ENCODE measurements at regions not wholly inside any gene's neighbourhood (a gene's known extent, or its start where the extent isn't known, plus 50 kb on each side); places are given as distances from the start of the nearest gene placed in this dataset.

DNA sequence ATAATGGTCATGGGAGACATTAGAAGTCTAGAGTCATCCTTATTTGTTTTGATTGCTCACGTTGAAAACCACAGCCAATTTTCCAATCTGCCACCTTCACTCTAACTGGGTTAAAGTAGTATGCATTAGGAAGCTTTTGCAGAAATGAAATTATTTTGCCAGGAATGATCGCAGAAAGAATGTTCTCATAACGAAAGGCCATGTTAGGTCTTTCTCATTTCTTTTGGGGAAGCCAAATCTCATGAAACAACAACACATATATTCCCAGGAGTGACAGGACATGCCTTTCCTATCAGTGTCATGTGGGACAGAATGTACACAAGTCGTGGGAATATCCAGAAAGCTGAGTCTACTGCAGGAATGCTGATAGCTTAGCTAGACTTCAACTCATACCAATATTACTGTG, 386.3 kb downstream of the AASDHPPT start:
- intact Hi-C loops (cut with DNase I) = loop anchor here in 1 of 10 donors (10.0 kb wide), 1 partner anchor 209 kb away; no protein-coding TSS in a partner anchor
- DNase-seq = no peak
- 42 to 43% methylated on average over 4 of the region's 4 CpGs for WGBS, 2 donors
- TF ChIP-seq, protein P1, sequence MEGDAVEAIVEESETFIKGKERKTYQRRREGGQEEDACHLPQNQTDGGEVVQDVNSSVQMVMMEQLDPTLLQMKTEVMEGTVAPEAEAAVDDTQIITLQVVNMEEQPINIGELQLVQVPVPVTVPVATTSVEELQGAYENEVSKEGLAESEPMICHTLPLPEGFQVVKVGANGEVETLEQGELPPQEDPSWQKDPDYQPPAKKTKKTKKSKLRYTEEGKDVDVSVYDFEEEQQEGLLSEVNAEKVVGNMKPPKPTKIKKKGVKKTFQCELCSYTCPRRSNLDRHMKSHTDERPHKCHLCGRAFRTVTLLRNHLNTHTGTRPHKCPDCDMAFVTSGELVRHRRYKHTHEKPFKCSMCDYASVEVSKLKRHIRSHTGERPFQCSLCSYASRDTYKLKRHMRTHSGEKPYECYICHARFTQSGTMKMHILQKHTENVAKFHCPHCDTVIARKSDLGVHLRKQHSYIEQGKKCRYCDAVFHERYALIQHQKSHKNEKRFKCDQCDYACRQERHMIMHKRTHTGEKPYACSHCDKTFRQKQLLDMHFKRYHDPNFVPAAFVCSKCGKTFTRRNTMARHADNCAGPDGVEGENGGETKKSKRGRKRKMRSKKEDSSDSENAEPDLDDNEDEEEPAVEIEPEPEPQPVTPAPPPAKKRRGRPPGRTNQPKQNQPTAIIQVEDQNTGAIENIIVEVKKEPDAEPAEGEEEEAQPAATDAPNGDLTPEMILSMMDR (IDR thresholded peaks at IDR 0.05) = no peak
- Histone ChIP-seq H3K27me3 (no peaks in the 10 kb centered on the region), H3K36me3 (no peaks in the 10 kb centered on the region), H3K4me1 (peaks cover 0 to 16% (median 0%) of the 10 kb centered on the region in 9 donors), H3K27ac (peak overlapping the region in 3 of 10 donors; percentile 4 to 46 (median 8)), H3K4me3 (no peak overlapping the region), H3K9me3 (no peaks in the 10 kb centered on the region)
- peak in 5 of 8 donors; percentile 63 to 76 (median 66) for ATAC-seq

DNA sequence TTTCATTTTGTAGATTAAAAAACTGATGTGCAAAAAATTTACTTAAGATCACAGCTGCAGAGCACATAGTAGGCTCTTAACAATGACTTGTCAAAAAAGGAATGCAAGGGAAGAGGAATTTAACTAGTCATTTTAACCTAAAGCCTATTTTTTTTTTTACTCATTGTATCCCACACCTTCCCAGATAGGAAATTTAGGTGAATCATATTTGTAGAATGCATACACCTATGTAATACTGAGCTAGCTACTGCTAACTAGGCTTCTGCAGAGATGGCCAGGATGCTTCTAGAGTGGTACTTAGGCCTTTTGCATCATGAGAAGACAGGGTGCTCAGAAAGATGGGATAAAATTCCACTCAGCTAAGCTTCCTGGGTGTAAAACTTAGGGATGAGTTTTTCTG, 387.3 kb downstream of the AASDHPPT start:
- ATAC-seq = no peak
- Histone ChIP-seq H3K36me3 (no peaks in the 10 kb centered on the region), H3K9me3 (no peaks in the 10 kb centered on the region), H3K4me3 (no peak overlapping the region), H3K4me1 (peaks cover 0 to 16% (median 0%) of the 10 kb centered on the region in 9 donors), H3K27me3 (no peaks in the 10 kb centered on the region), H3K27ac (peak overlapping the region in 1 of 10 donors; percentile 48)
- TF ChIP-seq, protein P1 (IDR thresholded peaks at IDR 0.05) = no peak
- intact Hi-C loops (cut with DNase I) = loop anchor here in 1 of 10 donors (10.0 kb wide), 1 partner anchor 210 kb away; no protein-coding TSS in a partner anchor
- no peak for DNase-seq

- no peaks in the 10 kb centered on the region for H3K36me3 ChIP-seq
- 58 to 59% methylated on average over 5 of the region's 5 CpGs for WGBS, 2 donors
- H3K4me1 ChIP-seq = peaks cover 0 to 16% (median 0%) of the 10 kb centered on the region in 9 donors
- intact Hi-C loops (cut with DNase I) = loop anchor here in 1 of 10 donors (10.0 kb wide), 1 partner anchor 212 kb away; no protein-coding TSS in a partner anchor
- no peaks in the 10 kb centered on the region for H3K9me3 ChIP-seq
- TF ChIP-seq, protein P1 (IDR thresholded peaks at IDR 0.05) = no peak
- no peaks in the 10 kb centered on the region for H3K27me3 ChIP-seq
- H3K4me3 ChIP-seq = no peak overlapping the region
- DNase-seq (no peak), ATAC-seq (no peak)
- H3K27ac ChIP-seq = no peak overlapping the region
Measured at GRCh38 chr11:106466521-106467080, 389.1 kb downstream of the AASDHPPT start.

- TF ChIP-seq, protein P1 (IDR thresholded peaks at IDR 0.05) = no peak
- Histone ChIP-seq H3K27me3 (no peaks in the 10 kb centered on the region), H3K4me1 (peaks cover 0 to 11% (median 0%) of the 10 kb centered on the region in 9 donors), H3K27ac (no peak overlapping the region), H3K9me3 (no peaks in the 10 kb centered on the region), H3K4me3 (no peak overlapping the region), H3K36me3 (no peaks in the 10 kb centered on the region)
- intact Hi-C loops (cut with DNase I) = loop anchor here in 1 of 10 donors (10.0 kb wide), 1 partner anchor 213 kb away; no protein-coding TSS in a partner anchor
- ATAC-seq (no peak), DNase-seq (no peak)
Measured at GRCh38 chr11:106467501-106467900, 390.0 kb downstream of the AASDHPPT start.
